ENCODE measurements at regions not wholly inside any gene's neighbourhood (a gene's known extent, or its start where the extent isn't known, plus 50 kb on each side); places are given as distances from the start of the nearest gene placed in this dataset.

- no peaks in the 10 kb centered on the region for H3K36me3 ChIP-seq (replicated peaks in 1 of 2; ENCODE audit: insufficient read depth in 1 of 2, low read depth in 2 of 2)
- H3K4me3 ChIP-seq, result no peak overlapping the region
- intact Hi-C loops (cut with DNase I), result no loop called here
Measured at GRCh38 chr4:156578713-156579112, 392.9 kb downstream of the PDGFC start.

GRCh38 chr4:156578005-156578404, 393.6 kb downstream of the PDGFC start:
- no peak for TF ChIP-seq POLR2A (IDR thresholded peaks at IDR 0.05)
- no peak for TF ChIP-seq CTCF (IDR thresholded peaks at IDR 0.05)
- Histone ChIP-seq H3K27ac (no peak overlapping the region), H3K4me1 (no peaks in the 10 kb centered on the region), H3K4me3 (no peak overlapping the region), H3K9me3 (no peaks in the 10 kb centered on the region), H3K27me3 (no peaks in the 10 kb centered on the region), H3K36me3 (replicated peaks in 1 of 2; ENCODE audit: insufficient read depth in 1 of 2, low read depth in 2 of 2) (no peaks in the 10 kb centered on the region)
- intact Hi-C loops (cut with DNase I), result no loop called here
- ATAC-seq (no peak), DNase-seq (no peak)
- 44 to 48% methylated on average over 4 of the region's 4 CpGs for WGBS, 2 donors

More at GRCh38 chr4:156578713-156579112, 392.9 kb downstream of the PDGFC start:
- no peak for ATAC-seq
- Histone ChIP-seq H3K27me3 (no peaks in the 10 kb centered on the region), H3K27ac (no peak overlapping the region), H3K9me3 (no peaks in the 10 kb centered on the region), H3K4me1 (no peaks in the 10 kb centered on the region)
- TF ChIP-seq POLR2A (IDR thresholded peaks at IDR 0.05) (no peak), CTCF (IDR thresholded peaks at IDR 0.05) (no peak)
- no peak for DNase-seq

GRCh38 chr4:156576946-156577345, 394.7 kb downstream of the PDGFC start:
- ATAC-seq (no peak), DNase-seq (no peak)
- Histone ChIP-seq H3K36me3 (replicated peaks in 1 of 2; ENCODE audit: insufficient read depth in 1 of 2, low read depth in 2 of 2) (no peaks in the 10 kb centered on the region), H3K27me3 (no peaks in the 10 kb centered on the region), H3K9me3 (no peaks in the 10 kb centered on the region), H3K27ac (no peak overlapping the region), H3K4me3 (no peak overlapping the region), H3K4me1 (no peaks in the 10 kb centered on the region)
- TF ChIP-seq POLR2A (IDR thresholded peaks at IDR 0.05) (no peak), CTCF (IDR thresholded peaks at IDR 0.05) (no peak)
- WGBS, 2 donors, result 73 to 75% methylated on average over 2 of the region's 2 CpGs
- intact Hi-C loops (cut with DNase I), result no loop called here

- no peak for TF ChIP-seq POLR2A (IDR thresholded peaks at IDR 0.05)
- TF ChIP-seq CTCF (IDR thresholded peaks at IDR 0.05), result no peak
- no peaks in the 10 kb centered on the region for H3K27me3 ChIP-seq
- H3K4me1 ChIP-seq, result no peaks in the 10 kb centered on the region
- H3K4me3 ChIP-seq, result no peak overlapping the region
- DNase-seq, result no peak
- 82 to 91% methylated on average over 6 of the region's 6 CpGs for WGBS, 2 donors
- ATAC-seq, result no peak
- no peaks in the 10 kb centered on the region for H3K36me3 ChIP-seq (replicated peaks in 1 of 2; ENCODE audit: insufficient read depth in 1 of 2, low read depth in 2 of 2)
- no peak overlapping the region for H3K27ac ChIP-seq
- no peaks in the 10 kb centered on the region for H3K9me3 ChIP-seq
- intact Hi-C loops (cut with DNase I), result no loop called here
Measured at GRCh38 chr4:156575430-156576073, 396.0 kb downstream of the PDGFC start.

- TF ChIP-seq POLR2A (IDR thresholded peaks at IDR 0.05), result no peak
- no peak for TF ChIP-seq CTCF (IDR thresholded peaks at IDR 0.05)
- no peak for ATAC-seq
- Histone ChIP-seq H3K4me1 (no peaks in the 10 kb centered on the region), H3K36me3 (replicated peaks in 1 of 2; ENCODE audit: insufficient read depth in 1 of 2, low read depth in 2 of 2) (no peaks in the 10 kb centered on the region), H3K27me3 (no peaks in the 10 kb centered on the region), H3K4me3 (no peak overlapping the region), H3K9me3 (no peaks in the 10 kb centered on the region), H3K27ac (no peak overlapping the region)
- intact Hi-C loops (cut with DNase I), result no loop called here
- 65 to 67% methylated on average over 5 of the region's 5 CpGs for WGBS, 2 donors
- no peak for DNase-seq
Measured at GRCh38 chr4:156571146-156571545, 400.5 kb downstream of the PDGFC start.

Measured in body of pancreas (tissue), 4 donors.